AG10803 (cell line): ENCODE measurements at regions not wholly inside any gene's neighbourhood (a gene's known extent, or its start where the extent isn't known, plus 50 kb on each side); places are given as distances from the start of the nearest gene placed in this dataset.
A peak's percentile ranks its signal among the peaks of the same experiment; 100 is the strongest.

ENCODE experiments used
- DNase-seq: peaks from one replicate; pipeline ENCODE4 v3.0.0; 2010; ENCODE audit warnings: low read depth
- H3K4me3 ChIP-seq: 2 replicates; pipeline ENCODE4 v1.5.1; 2011; ENCODE audit warnings: mild to moderate bottlenecking, low read length, control low read depth
- CTCF ChIP-seq: conservative IDR thresholded peaks from 2 replicates; pipeline ENCODE4 v1.5.1; 2011; ENCODE audit warnings: mild to moderate bottlenecking, low read length, control low read depth, inconsistent platforms

GRCh38 chr5:74576941-74577456 is 63.5 kb downstream of the ENC1 start:
- no peak overlapping the region for H3K4me3 ChIP-seq
- peak; percentile 68 for DNase-seq

GRCh38 chr5:74575741-74576538 is 64.6 kb downstream of the ENC1 start:
- peak; percentile 78 for DNase-seq
- TF ChIP-seq CTCF, result no peak

More at GRCh38 chr5:74576941-74577456, 63.5 kb downstream of the ENC1 start:
- no peak for TF ChIP-seq CTCF

GRCh38 chr5:74570250-74570649 is 70.3 kb downstream of the ENC1 start:
- DNase-seq, result no peak
- no peak for TF ChIP-seq CTCF
- H3K4me3 ChIP-seq, result no peak overlapping the region

More at GRCh38 chr5:74575741-74576538, 64.6 kb downstream of the ENC1 start:
- H3K4me3 ChIP-seq, result no peak overlapping the region

GRCh38 chr5:74567411-74567995 is 73.0 kb downstream of the ENC1 start:
- H3K4me3 ChIP-seq, result no peak overlapping the region
- TF ChIP-seq CTCF, result no peak
- no peak for DNase-seq

- TF ChIP-seq CTCF, result no peak
- DNase-seq, result peak; percentile 39
- H3K4me3 ChIP-seq, result no peak overlapping the region
Observed at GRCh38 chr5:74562122-74562521, 78.4 kb downstream of the ENC1 start.

GRCh38 chr5:74560245-74560644 is 80.3 kb downstream of the ENC1 start:
- TF ChIP-seq CTCF, result no peak
- DNase-seq, result no peak
- H3K4me3 ChIP-seq, result no peak overlapping the region
